ENCODE measurements at regions not wholly inside any gene's neighbourhood (a gene's known extent, or its start where the extent isn't known, plus 50 kb on each side); places are given as distances from the start of the nearest gene placed in this dataset.

GRCh38 chr6:145161501-145161900 lies 573.8 kb downstream of the EPM2A start:
- no peak for ATAC-seq
- H3K36me3 ChIP-seq (ENCODE audit: insufficient read depth), result 0 out of 2 replicates have a peak, but pooled peaks cover 8% of the 10 kb centered on the region
- Mint-ChIP-seq H3K27me3 (ENCODE audit: insufficient read depth, low read depth, poor library complexity) (no peaks in the 10 kb centered on the region), H3K4me1 (no peaks in the 10 kb centered on the region), H3K9me3 (peaks cover 33% of the 10 kb centered on the region), H3K36me3 (ENCODE audit: low read depth) (peaks cover 8% of the 10 kb centered on the region), H3K4me3 (no peak overlapping the region), H3K27ac (no peak overlapping the region)
- no peak overlapping the region for H2AFZ ChIP-seq
- H3K9me2 ChIP-seq (ENCODE audit: insufficient read depth), result no peaks in the 10 kb centered on the region
- H3K27me3 ChIP-seq (ENCODE audit: insufficient read depth), result no peaks in the 10 kb centered on the region
- no peaks in the 10 kb centered on the region for H3K4me1 ChIP-seq (ENCODE audit: insufficient read depth)
- no peak overlapping the region for H3K27ac ChIP-seq (ENCODE audit: low read depth)
- H3K4me2 ChIP-seq, result no peak overlapping the region
- H3K4me3 ChIP-seq, result no peak overlapping the region
- no peaks in the 10 kb centered on the region for H3F3A ChIP-seq (replicated peaks; ENCODE audit: low read depth)
- H4K20me1 ChIP-seq (replicated peaks; ENCODE audit: insufficient read depth), result no peaks in the 10 kb centered on the region
- no peak for TF ChIP-seq POLR2AphosphoS5 (IDR thresholded peaks at IDR 0.05; ENCODE audit: low read depth)
- no peak for TF ChIP-seq ZNF331 (CRISPR knock-in tag; IDR thresholded peaks at IDR 0.05; ENCODE audit: low read depth)
- TF ChIP-seq ZNF114 (CRISPR knock-in tag; IDR thresholded peaks at IDR 0.05), result no peak
- TF ChIP-seq EZH2 (IDR thresholded peaks at IDR 0.05; ENCODE audit: low read depth, unreplicated experiment), result no peak
- DNase-seq (ENCODE audit: low spot score), result no peak
- no peaks in the 10 kb centered on the region for H3K79me2 ChIP-seq (replicated peaks; ENCODE audit: insufficient read depth)

GRCh38 chr6:145169726-145170224 lies 565.5 kb downstream of the EPM2A start:
- Mint-ChIP-seq H3K27ac (no peak overlapping the region), H3K4me3 (no peak overlapping the region), H3K4me1 (peaks cover 12% of the 10 kb centered on the region; the same call in 2 of the 3 replicates), H3K36me3 (ENCODE audit: low read depth) (no peaks in the 10 kb centered on the region), H3K27me3 (ENCODE audit: insufficient read depth, low read depth, poor library complexity) (no peaks in the 10 kb centered on the region), H3K9me3 (no peaks in the 10 kb centered on the region)
- Histone ChIP-seq H3K9me2 (ENCODE audit: insufficient read depth) (peaks cover 7% of the 10 kb centered on the region; the same call in 1 of the 2 replicates), H4K20me1 (replicated peaks; ENCODE audit: insufficient read depth) (no peaks in the 10 kb centered on the region), H3F3A (replicated peaks; ENCODE audit: low read depth) (no peaks in the 10 kb centered on the region), H3K27ac (ENCODE audit: low read depth) (no peak overlapping the region), H3K4me2 (no peak overlapping the region), H3K27me3 (ENCODE audit: insufficient read depth) (no peaks in the 10 kb centered on the region), H3K79me2 (replicated peaks; ENCODE audit: insufficient read depth) (no peaks in the 10 kb centered on the region), H3K4me3 (no peak overlapping the region), H3K36me3 (ENCODE audit: insufficient read depth) (no peaks in the 10 kb centered on the region), H2AFZ (peak overlapping the region; percentile 80), H3K4me1 (ENCODE audit: insufficient read depth) (no peaks in the 10 kb centered on the region)
- peak; percentile 64 for ATAC-seq
- peak; percentile 50 for DNase-seq (ENCODE audit: low spot score)
- no peak for TF ChIP-seq EZH2phosphoT487 (IDR thresholded peaks at IDR 0.05; ENCODE audit: unreplicated experiment)
- no peak for TF ChIP-seq CTCF (conservative IDR thresholded peaks at IDR 0.05; ENCODE audit: low read depth in 2 of 2)
- no peak for TF ChIP-seq ZNF462 (CRISPR knock-in tag; IDR thresholded peaks at IDR 0.05)
- no peak for TF ChIP-seq JUNB (IDR thresholded peaks at IDR 0.05; ENCODE audit: unreplicated experiment)
- no peak for TF ChIP-seq CREB1 (CRISPR knock-in tag; IDR thresholded peaks at IDR 0.05; ENCODE audit: low read depth)
- no peak for TF ChIP-seq ETS1 (IDR thresholded peaks at IDR 0.05)
- no peak for TF ChIP-seq STAT1 (IDR thresholded peaks at IDR 0.05; ENCODE audit: unreplicated experiment)
- no peak for TF ChIP-seq EZH2 (IDR thresholded peaks at IDR 0.05; ENCODE audit: low read depth, unreplicated experiment)
- no peak for TF ChIP-seq ZNF331 (CRISPR knock-in tag; IDR thresholded peaks at IDR 0.05; ENCODE audit: low read depth)
- TF ChIP-seq POLR2AphosphoS5 (IDR thresholded peaks at IDR 0.05; ENCODE audit: low read depth), result no peak
- TF ChIP-seq NANOG (IDR thresholded peaks at IDR 0.05; ENCODE audit: borderline replicate concordance), result no peak

All from GM23338 (cell line).